HCT116 (cell line): ENCODE measurements at regions not wholly inside any gene's neighbourhood (a gene's known extent, or its start where the extent isn't known, plus 50 kb on each side); places are given as distances from the start of the nearest gene placed in this dataset.

Experiments used
- ATAC-seq: fragments of 200-7000 bp; cut with Tn5 transposase; 2 replicates; pipeline ENCODE4 v1.9.1; 2020; ENCODE audit warnings: mild to moderate bottlenecking, moderate library complexity
- BruUV-seq: library from RNA; stranded (reverse); fragments of 400-500 nt; replicated peaks from 2 replicates; lab custom pipeline; 2021; lab: Mats Ljungman, UMichigan
- CTCF ChIA-PET: fragments of 300-600 bp; sonication (Branson Sonifier 250); formaldehyde crosslinking; loops from one replicate; lab custom pipeline; 2021; ENCODE audit warnings: antibody characterized with exemption; lab: Charles Lee
- POLR2A ChIA-PET: fragments of 300-600, 350-600 bp; sonication (Branson Sonifier 250); formaldehyde crosslinking; loops from one replicate; lab custom pipeline; 2021; ENCODE audit warnings: antibody characterized with exemption; lab: Charles Lee
- RAD21 ChIA-PET, 2 experiments: fragments of 300-600 bp; sonication (Branson Sonifier 250); formaldehyde crosslinking; loops; one replicate each; lab custom pipeline; 2023; ENCODE audit warnings: low total read pairs in 2 of 2; ENCODE audit not compliant: uncharacterized antibody in 2 of 2, unreplicated experiment in 2 of 2, low non-redundant PET in 1 of 2; lab: Charles Lee
- DNase-seq: peaks from one replicate; pipeline ENCODE4 v3.0.0-alpha.2; 2010; ENCODE audit warnings: low read depth, low spot score
- H2AFZ ChIP-seq: fragments of 200-600 bp; shearing (Covaris generic), sonication (generic); 2 replicates; pipeline ENCODE4 v1.6.1; 2017; ENCODE audit warnings: low read depth, mixed run types, mixed read lengths, antibody characterized with exemption, low read length; ENCODE audit not compliant: poor library complexity, severe bottlenecking
- H3K27ac ChIP-seq: 2 replicates; pipeline ENCODE4 v1.5.1; 2012; ENCODE audit warnings: low read depth, low read length
- H3K27me3 ChIP-seq: fragments of 200-600 bp; sonication (generic); 2 replicates; pipeline ENCODE4 v1.6.1; 2016; ENCODE audit warnings: mixed run types, low read length, mixed read lengths; ENCODE audit not compliant: insufficient read depth
- H3K36me3 ChIP-seq, 2 experiments: fragments of 200-500 bp in 1 of 2; fragments of 200-600 bp in 1 of 2; sonication (Bioruptor generic) in 1 of 2; sonication (generic) in 1 of 2; 2 replicates each; pipeline versions ENCODE4 v1.5.1 to v1.6.1; 2014 to 2016; ENCODE audit warnings: low read length in 2 of 2, inconsistent platforms in 1 of 2, mixed read lengths in 1 of 2, mixed run types in 1 of 2; ENCODE audit not compliant: insufficient read depth in 2 of 2, control insufficient read depth in 1 of 2
- H3K4me1 ChIP-seq, 2 experiments: fragments of 200-600 bp in 1 of 2; sonication (generic) in 1 of 2; 2 replicates each; pipeline versions ENCODE4 v1.5.1 to v1.6.1; 2012 to 2017; ENCODE audit warnings: low read length in 2 of 2, inconsistent platforms in 1 of 2, mild to moderate bottlenecking in 1 of 2, mixed read lengths in 1 of 2, mixed run types in 1 of 2, moderate library complexity in 1 of 2; ENCODE audit not compliant: insufficient read depth in 2 of 2, control insufficient read depth in 1 of 2
- H3K4me2 ChIP-seq: fragments of 200-600 bp; sonication (generic); 2 replicates; pipeline ENCODE4 v1.6.1; 2017; ENCODE audit warnings: mixed run types, low read length, mixed read lengths
- H3K4me3 ChIP-seq, 2 experiments: fragments of 200-600 bp in 1 of 2; sonication (generic) in 1 of 2; replicated peaks in 1 of 2; 2 replicates each; pipeline ENCODE4 v1.5.1; 2011 to 2016; ENCODE audit warnings: low read length in 2 of 2, control low read depth in 1 of 2, low read depth in 1 of 2, mild to moderate bottlenecking in 1 of 2, mixed read lengths in 1 of 2, mixed run types in 1 of 2
- H3K79me2 ChIP-seq: fragments of 200-600 bp; sonication (generic); 2 replicates; pipeline ENCODE4 v1.6.1; 2017; ENCODE audit warnings: mild to moderate bottlenecking, mixed run types, low read length, moderate library complexity, mixed read lengths; ENCODE audit not compliant: insufficient read depth
- H3K9ac ChIP-seq: fragments of 200-600 bp; sonication (generic); 2 replicates; pipeline ENCODE4 v1.6.1; 2016; ENCODE audit warnings: low read length, mixed read lengths
- H3K9me2 ChIP-seq: fragments of 200-600 bp; sonication (generic), shearing (Covaris generic); 2 replicates; pipeline ENCODE4 v1.6.1; 2017; ENCODE audit warnings: mixed run types, mild to moderate bottlenecking, moderate library complexity; ENCODE audit not compliant: insufficient read depth
- H3K9me3 ChIP-seq, 2 experiments: fragments of 200-500 bp in 1 of 2; fragments of 200-600 bp in 1 of 2; sonication (Bioruptor generic) in 1 of 2; sonication (generic) in 1 of 2; 2 replicates each; pipeline ENCODE4 v1.6.1; 2014 to 2017; ENCODE audit warnings: low read length in 2 of 2, mixed read lengths in 2 of 2, inconsistent platforms in 1 of 2, low read depth in 1 of 2, mild to moderate bottlenecking in 1 of 2, mixed run types in 1 of 2, moderate library complexity in 1 of 2; ENCODE audit not compliant: control insufficient read depth in 1 of 2, insufficient read depth in 1 of 2
- H4K20me1 ChIP-seq: fragments of 200-600 bp; sonication (generic), shearing (Covaris generic); 2 replicates; pipeline ENCODE4 v1.6.1; 2017; ENCODE audit warnings: mixed run types, mild to moderate bottlenecking, moderate library complexity; ENCODE audit not compliant: insufficient read depth
- ATF3 ChIP-seq: IDR thresholded peaks from 2 replicates; pipeline ENCODE4 v1.6.1; 2012
- CEBPB ChIP-seq: IDR thresholded peaks from 2 replicates; pipeline ENCODE4 v1.6.1; 2012; ENCODE audit warnings: low read depth
- EGR1 ChIP-seq: IDR thresholded peaks from 2 replicates; pipeline ENCODE4 v1.6.1; 2012; ENCODE audit warnings: low read depth
- MAX ChIP-seq: IDR thresholded peaks from 2 replicates; pipeline ENCODE4 v1.6.1; 2012
- SP1 ChIP-seq: IDR thresholded peaks from 2 replicates; pipeline ENCODE4 v1.6.1; 2012; ENCODE audit warnings: low read depth
- SRF ChIP-seq: IDR thresholded peaks from 2 replicates; pipeline ENCODE4 v1.6.1; 2012; ENCODE audit warnings: low read depth
- ZBTB33 ChIP-seq: IDR thresholded peaks from 2 replicates; pipeline ENCODE4 v1.6.1; 2011; ENCODE audit warnings: mild to moderate bottlenecking, low read length, moderate library complexity; ENCODE audit not compliant: insufficient replicate concordance; ENCODE audit errors: extremely low read depth
- ZNF274 ChIP-seq: fragments of 200-500 bp; sonication (Bioruptor generic); IDR thresholded peaks from 2 replicates; pipeline ENCODE4 v1.6.1; 2014; ENCODE audit warnings: mild to moderate bottlenecking, low read depth, low read length, inconsistent platforms
- intact Hi-C: fragments of 100-400 bp; cut with micrococcal nuclease; formaldehyde crosslinking; loops from 2 replicates; pipeline ENCODE4 v1.10.0; 2022

GRCh38 chr12:131521326-131521725, 189.6 kb upstream of the SFSWAP start:
- CTCF ChIA-PET, result no interaction called here
- Histone ChIP-seq H2AFZ (no peak overlapping the region), H3K79me2 (no peaks in the 10 kb centered on the region), H3K9ac (no peak overlapping the region), H3K27ac (no peak overlapping the region), H4K20me1 (no peaks in the 10 kb centered on the region), H3K4me3 (no peak overlapping the region), H3K36me3 (no peaks in the 10 kb centered on the region), H3K4me1 (no peaks in the 10 kb centered on the region), H3K27me3 (peaks cover 42% of the 10 kb centered on the region), H3K9me2 (no peaks in the 10 kb centered on the region), H3K4me2 (no peak overlapping the region), H3K9me3 (0 out of 4 replicates have a peak, but pooled peaks cover 0 to 4% of the 10 kb centered on the region in 2 experiments)
- POLR2A ChIA-PET, result no interaction called here
- no peak for TF ChIP-seq EGR1
- TF ChIP-seq SRF, result no peak
- no peak for TF ChIP-seq CEBPB
- no peak for TF ChIP-seq ZNF274
- no peak for TF ChIP-seq ATF3
- no peak for TF ChIP-seq ZBTB33
- TF ChIP-seq SP1, result no peak
- TF ChIP-seq MAX, result no peak
- no peak for DNase-seq
- intact Hi-C loops, result no loop called here
- BruUV-seq, result no TSS peak
- RAD21 ChIA-PET, result no interaction called here
- no peak for ATAC-seq
